IMR-90 (cell line): ENCODE measurements at regions not wholly inside any gene's neighbourhood (a gene's known extent, or its start where the extent isn't known, plus 50 kb on each side); places are given as distances from the start of the nearest gene placed in this dataset.

ENCODE experiments used
- CEBPB ChIP-seq: IDR thresholded peaks from 2 replicates; pipeline ENCODE4 v1.6.1; 2012; ENCODE audit warnings: low read depth, low read length, improper control_type of control experiment
- CHD1 ChIP-seq: IDR thresholded peaks from 2 replicates; pipeline ENCODE4 v1.6.1; 2012; ENCODE audit warnings: low read depth, low read length, improper control_type of control experiment
- ELK1 ChIP-seq: fragments of 150-350 bp; IDR thresholded peaks from 2 replicates; pipeline ENCODE4 v1.6.1; 2016; ENCODE audit warnings: low read depth, mild to moderate bottlenecking, low read length, moderate library complexity, borderline replicate concordance
- FOS ChIP-seq: fragments of 150-350 bp; IDR thresholded peaks from 2 replicates; pipeline ENCODE4 v1.6.1; 2016; ENCODE audit warnings: low read depth, low read length
- MAZ ChIP-seq: IDR thresholded peaks from 2 replicates; pipeline ENCODE4 v1.6.1; 2012; ENCODE audit warnings: low read depth, mild to moderate bottlenecking, low read length, improper control_type of control experiment, moderate library complexity, borderline replicate concordance
- MXI1 ChIP-seq: IDR thresholded peaks from 2 replicates; pipeline ENCODE4 v1.6.1; 2012; ENCODE audit warnings: low read depth, mild to moderate bottlenecking, low read length, moderate library complexity, borderline replicate concordance
- NFE2L2 ChIP-seq: fragments of 150-350 bp; IDR thresholded peaks from 2 replicates; pipeline ENCODE4 v1.6.1; 2016; ENCODE audit warnings: low read depth, mild to moderate bottlenecking, low read length
- POLR2A ChIP-seq: IDR thresholded peaks from 2 replicates; pipeline ENCODE4 v1.6.1; 2012; ENCODE audit warnings: mild to moderate bottlenecking, low read depth, low read length
- RAD21 ChIP-seq: IDR thresholded peaks from 2 replicates; pipeline ENCODE4 v1.6.1; 2012; ENCODE audit warnings: low read length, improper control_type of control experiment
- RFX5 ChIP-seq: IDR thresholded peaks from 2 replicates; pipeline ENCODE4 v1.8.0; 2012; ENCODE audit warnings: low read depth, mild to moderate bottlenecking, low read length, moderate library complexity
- SMC3 ChIP-seq: fragments of 150-350 bp; IDR thresholded peaks from 2 replicates; pipeline ENCODE4 v1.6.1; 2016; ENCODE audit warnings: low read depth, mild to moderate bottlenecking, antibody characterized with exemption, low read length, moderate library complexity
- TF ChIP-seq, protein P1 (sequence below): conservative IDR thresholded peaks from 2 replicates; pipeline ENCODE4 v1.5.1; 2012; ENCODE audit warnings: mild to moderate bottlenecking, low read depth, low read length, improper control_type of control experiment

DNA sequence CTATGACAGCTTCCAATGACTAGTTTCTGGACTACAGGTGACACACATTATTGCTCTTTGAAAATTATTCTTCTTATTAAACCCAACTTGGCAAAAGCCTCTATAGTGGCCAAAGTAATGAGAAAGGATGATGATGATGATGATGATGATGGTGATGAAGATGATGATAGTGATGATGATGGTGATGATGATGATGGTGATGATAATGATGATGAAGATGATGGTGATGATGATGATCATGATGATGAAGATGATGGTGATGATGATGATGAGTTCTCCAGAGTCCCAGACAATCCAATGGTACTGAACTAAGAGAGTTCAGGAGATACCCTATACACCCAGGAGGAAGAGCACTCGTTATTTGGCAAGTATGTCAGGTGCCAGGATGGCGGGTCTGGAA, 739.4 kb downstream of the IRX1 start:
- TF ChIP-seq, protein P1, sequence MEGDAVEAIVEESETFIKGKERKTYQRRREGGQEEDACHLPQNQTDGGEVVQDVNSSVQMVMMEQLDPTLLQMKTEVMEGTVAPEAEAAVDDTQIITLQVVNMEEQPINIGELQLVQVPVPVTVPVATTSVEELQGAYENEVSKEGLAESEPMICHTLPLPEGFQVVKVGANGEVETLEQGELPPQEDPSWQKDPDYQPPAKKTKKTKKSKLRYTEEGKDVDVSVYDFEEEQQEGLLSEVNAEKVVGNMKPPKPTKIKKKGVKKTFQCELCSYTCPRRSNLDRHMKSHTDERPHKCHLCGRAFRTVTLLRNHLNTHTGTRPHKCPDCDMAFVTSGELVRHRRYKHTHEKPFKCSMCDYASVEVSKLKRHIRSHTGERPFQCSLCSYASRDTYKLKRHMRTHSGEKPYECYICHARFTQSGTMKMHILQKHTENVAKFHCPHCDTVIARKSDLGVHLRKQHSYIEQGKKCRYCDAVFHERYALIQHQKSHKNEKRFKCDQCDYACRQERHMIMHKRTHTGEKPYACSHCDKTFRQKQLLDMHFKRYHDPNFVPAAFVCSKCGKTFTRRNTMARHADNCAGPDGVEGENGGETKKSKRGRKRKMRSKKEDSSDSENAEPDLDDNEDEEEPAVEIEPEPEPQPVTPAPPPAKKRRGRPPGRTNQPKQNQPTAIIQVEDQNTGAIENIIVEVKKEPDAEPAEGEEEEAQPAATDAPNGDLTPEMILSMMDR, result no peak
- TF ChIP-seq CHD1 (no peak), POLR2A (no peak), SMC3 (no peak), MAZ (no peak), CEBPB (no peak), MXI1 (no peak), RFX5 (no peak), RAD21 (no peak), FOS (no peak), ELK1 (no peak), NFE2L2 (no peak)
